Chondrocyte (in vitro differentiated cells): ENCODE measurements at regions not wholly inside any gene's neighbourhood (a gene's known extent, or its start where the extent isn't known, plus 50 kb on each side); places are given as distances from the start of the nearest gene placed in this dataset.

Experiments
- DNase-seq: peaks from one replicate; pipeline ENCODE4 v3.0.0; 2021; ENCODE audit warnings: mixed read lengths, low spot score
- H3K27ac Mint-ChIP-seq: one replicate; pipeline ENCODE4 v1.8.0; 2021; ENCODE audit warnings: mild to moderate bottlenecking, moderate library complexity, mixed read lengths; ENCODE audit not compliant: unreplicated experiment
- H3K27me3 Mint-ChIP-seq: 2 replicates; pipeline ENCODE4 v1.8.0; 2021; ENCODE audit warnings: low read depth, mixed read lengths
- H3K36me3 Mint-ChIP-seq: 2 replicates; pipeline ENCODE4 v1.8.0; 2021; ENCODE audit warnings: low read depth, mixed read lengths
- H3K4me1 Mint-ChIP-seq: 2 replicates; pipeline ENCODE4 v1.8.0; 2021; ENCODE audit warnings: low read depth, mild to moderate bottlenecking, mixed read lengths
- H3K4me3 Mint-ChIP-seq: one replicate; pipeline ENCODE4 v1.8.0; 2021; ENCODE audit warnings: mild to moderate bottlenecking, moderate library complexity, mixed read lengths; ENCODE audit not compliant: unreplicated experiment
- H3K9me3 Mint-ChIP-seq: 2 replicates; pipeline ENCODE4 v1.8.0; 2021; ENCODE audit warnings: low read depth, mixed read lengths
- CTCF ChIP-seq: fragments of 200-600 bp; sonication (generic); IDR thresholded peaks from 2 replicates; pipeline ENCODE4 v1.5.0; 2021; ENCODE audit warnings: antibody characterized with exemption, mild to moderate bottlenecking, moderate library complexity

- Mint-ChIP-seq H3K27me3 (peaks cover 4% of the 10 kb centered on the region), H3K4me1 (peaks cover 12% of the 10 kb centered on the region), H3K36me3 (no peaks in the 10 kb centered on the region), H3K4me3 (no peak overlapping the region), H3K27ac (no peak overlapping the region), H3K9me3 (peaks cover 2% of the 10 kb centered on the region)
- TF ChIP-seq CTCF: no peak
- no peak for DNase-seq
Measured at GRCh38 chr13:108460746-108461145, 168.7 kb upstream of the MYO16 start.

GRCh38 chr13:108463340-108463739 lies 166.1 kb upstream of the MYO16 start:
- Mint-ChIP-seq H3K4me3 (no peak overlapping the region), H3K4me1 (peaks cover 12% of the 10 kb centered on the region), H3K27me3 (no peaks in the 10 kb centered on the region), H3K27ac (peak overlapping the region; percentile 82), H3K9me3 (peaks cover 9% of the 10 kb centered on the region), H3K36me3 (no peaks in the 10 kb centered on the region)
- no peak for DNase-seq
- no peak for TF ChIP-seq CTCF

GRCh38 chr13:108470921-108471320 lies 158.5 kb upstream of the MYO16 start:
- no peak for TF ChIP-seq CTCF
- Mint-ChIP-seq H3K4me3 (no peak overlapping the region), H3K27ac (no peak overlapping the region), H3K9me3 (peaks cover 14% of the 10 kb centered on the region), H3K27me3 (peaks cover 28% of the 10 kb centered on the region), H3K4me1 (no peaks in the 10 kb centered on the region), H3K36me3 (peaks cover 2% of the 10 kb centered on the region)
- DNase-seq: no peak

GRCh38 chr13:108475181-108475580 lies 154.2 kb upstream of the MYO16 start:
- Mint-ChIP-seq H3K9me3 (peaks cover 9% of the 10 kb centered on the region), H3K4me1 (no peaks in the 10 kb centered on the region), H3K36me3 (peaks cover 2% of the 10 kb centered on the region), H3K4me3 (no peak overlapping the region), H3K27me3 (peaks cover 34% of the 10 kb centered on the region), H3K27ac (no peak overlapping the region)
- no peak for DNase-seq
- TF ChIP-seq CTCF: no peak

- TF ChIP-seq CTCF: no peak
- Mint-ChIP-seq H3K4me3 (no peak overlapping the region), H3K9me3 (no peaks in the 10 kb centered on the region), H3K27me3 (peaks cover 23% of the 10 kb centered on the region), H3K36me3 (no peaks in the 10 kb centered on the region), H3K27ac (no peak overlapping the region), H3K4me1 (no peaks in the 10 kb centered on the region)
- no peak for DNase-seq
Measured at GRCh38 chr13:108477376-108477775, 152.0 kb upstream of the MYO16 start.
